ENCODE measurements at regions not wholly inside any gene's neighbourhood (a gene's known extent, or its start where the extent isn't known, plus 50 kb on each side); places are given as distances from the start of the nearest gene placed in this dataset.

GRCh38 chr2:83654091-83654611, 804.9 kb downstream of the SUCLG1 start:
- no peaks in the 10 kb centered on the region for H3K4me1 ChIP-seq
- intact Hi-C loops (cut with DNase I), result no loop called here
- no peaks in the 10 kb centered on the region for H3K9me3 ChIP-seq
- no peak overlapping the region for H3K27ac ChIP-seq
- H3K27me3 ChIP-seq (ENCODE audit: low read depth), result no peaks in the 10 kb centered on the region
- DNase-seq (no peak), ATAC-seq (no peak)
- H3K4me3 ChIP-seq, result no peak overlapping the region
- no peaks in the 10 kb centered on the region for H3K36me3 ChIP-seq
- no peak for TF ChIP-seq CTCF (IDR thresholded peaks at IDR 0.05)

GRCh38 chr2:83650898-83651297, 808.2 kb downstream of the SUCLG1 start:
- intact Hi-C loops (cut with DNase I), result no loop called here
- Histone ChIP-seq H3K27me3 (ENCODE audit: low read depth) (no peaks in the 10 kb centered on the region), H3K36me3 (no peaks in the 10 kb centered on the region), H3K4me1 (no peaks in the 10 kb centered on the region), H3K9me3 (no peaks in the 10 kb centered on the region), H3K27ac (no peak overlapping the region), H3K4me3 (no peak overlapping the region)
- ATAC-seq, result no peak
- no peak for TF ChIP-seq CTCF (IDR thresholded peaks at IDR 0.05)
- no peak for DNase-seq

GRCh38 chr2:83650161-83650560, 808.9 kb downstream of the SUCLG1 start:
- Histone ChIP-seq H3K27me3 (ENCODE audit: low read depth) (no peaks in the 10 kb centered on the region), H3K4me3 (no peak overlapping the region), H3K4me1 (no peaks in the 10 kb centered on the region), H3K36me3 (no peaks in the 10 kb centered on the region), H3K27ac (no peak overlapping the region), H3K9me3 (no peaks in the 10 kb centered on the region)
- ATAC-seq (no peak), DNase-seq (no peak)
- intact Hi-C loops (cut with DNase I), result no loop called here
- no peak for TF ChIP-seq CTCF (IDR thresholded peaks at IDR 0.05)

- intact Hi-C loops (cut with DNase I), result no loop called here
Observed at GRCh38 chr2:83640506-83640905, 818.6 kb downstream of the SUCLG1 start.

GRCh38 chr2:83633423-83633822, 825.7 kb downstream of the SUCLG1 start:
- Histone ChIP-seq H3K27me3 (ENCODE audit: low read depth) (no peaks in the 10 kb centered on the region), H3K9me3 (no peaks in the 10 kb centered on the region), H3K4me1 (no peaks in the 10 kb centered on the region), H3K36me3 (no peaks in the 10 kb centered on the region), H3K4me3 (no peak overlapping the region), H3K27ac (no peak overlapping the region)
- no peak for ATAC-seq
- TF ChIP-seq CTCF (IDR thresholded peaks at IDR 0.05), result no peak
- DNase-seq, result no peak
- intact Hi-C loops (cut with DNase I), result no loop called here

More at GRCh38 chr2:83640506-83640905, 818.6 kb downstream of the SUCLG1 start:
- no peak overlapping the region for H3K27ac ChIP-seq
- no peaks in the 10 kb centered on the region for H3K4me1 ChIP-seq
- H3K4me3 ChIP-seq, result no peak overlapping the region
- no peaks in the 10 kb centered on the region for H3K9me3 ChIP-seq
- H3K36me3 ChIP-seq, result no peaks in the 10 kb centered on the region
- no peaks in the 10 kb centered on the region for H3K27me3 ChIP-seq (ENCODE audit: low read depth)
- DNase-seq, result no peak
- no peak for TF ChIP-seq CTCF (IDR thresholded peaks at IDR 0.05)
- no peak for ATAC-seq

GRCh38 chr2:83630351-83630750, 828.7 kb downstream of the SUCLG1 start:
- intact Hi-C loops (cut with DNase I), result no loop called here

More at GRCh38 chr2:83630351-83630750, 828.7 kb downstream of the SUCLG1 start:
- ATAC-seq (no peak), DNase-seq (no peak)
- H3K36me3 ChIP-seq, result no peaks in the 10 kb centered on the region
- no peaks in the 10 kb centered on the region for H3K4me1 ChIP-seq
- no peaks in the 10 kb centered on the region for H3K9me3 ChIP-seq
- no peaks in the 10 kb centered on the region for H3K27me3 ChIP-seq (ENCODE audit: low read depth)
- TF ChIP-seq CTCF (IDR thresholded peaks at IDR 0.05), result no peak
- no peak overlapping the region for H3K27ac ChIP-seq
- H3K4me3 ChIP-seq, result no peak overlapping the region
